ENCODE measurements at regions not wholly inside any gene's neighbourhood (a gene's known extent, or its start where the extent isn't known, plus 50 kb on each side); places are given as distances from the start of the nearest gene placed in this dataset.

DNA sequence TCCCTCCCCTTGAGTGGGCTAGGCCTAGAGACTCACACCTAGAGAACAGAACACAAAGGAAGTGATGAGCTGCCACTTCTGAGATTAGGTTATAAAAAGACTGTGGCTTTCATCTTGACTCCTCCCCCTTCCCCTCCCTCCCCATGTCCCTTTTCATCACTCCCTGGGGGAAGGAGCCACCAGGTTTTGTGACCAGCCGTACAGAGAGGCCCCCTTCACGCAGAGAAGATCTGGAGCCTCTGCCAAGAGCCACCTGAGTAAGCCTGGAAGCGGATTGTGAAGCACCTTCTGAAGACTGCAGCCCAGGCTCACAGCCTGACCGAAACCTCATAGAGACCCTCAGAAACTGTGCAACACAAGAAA, 118.4 kb upstream of the NXT1 start (continued):
- no peak for TF ChIP-seq ZNF41 (CRISPR knock-in tag; conservative IDR thresholded peaks at IDR 0.05)
- TF ChIP-seq ZNF668 (CRISPR knock-in tag; IDR thresholded peaks at IDR 0.05), result no peak
- TF ChIP-seq ZC3H8 (IDR thresholded peaks at IDR 0.05), result no peak
- TF ChIP-seq, protein P1, sequence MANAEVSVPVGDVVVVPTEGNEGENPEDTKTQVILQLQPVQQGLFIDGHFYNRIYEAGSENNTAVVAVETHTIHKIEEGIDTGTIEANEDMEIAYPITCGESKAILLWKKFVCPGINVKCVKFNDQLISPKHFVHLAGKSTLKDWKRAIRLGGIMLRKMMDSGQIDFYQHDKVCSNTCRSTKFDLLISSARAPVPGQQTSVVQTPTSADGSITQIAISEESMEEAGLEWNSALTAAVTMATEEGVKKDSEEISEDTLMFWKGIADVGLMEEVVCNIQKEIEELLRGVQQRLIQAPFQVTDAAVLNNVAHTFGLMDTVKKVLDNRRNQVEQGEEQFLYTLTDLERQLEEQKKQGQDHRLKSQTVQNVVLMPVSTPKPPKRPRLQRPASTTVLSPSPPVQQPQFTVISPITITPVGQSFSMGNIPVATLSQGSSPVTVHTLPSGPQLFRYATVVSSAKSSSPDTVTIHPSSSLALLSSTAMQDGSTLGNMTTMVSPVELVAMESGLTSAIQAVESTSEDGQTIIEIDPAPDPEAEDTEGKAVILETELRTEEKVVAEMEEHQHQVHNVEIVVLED (CRISPR knock-in tag; IDR thresholded peaks at IDR 0.05), result no peak

DNA sequence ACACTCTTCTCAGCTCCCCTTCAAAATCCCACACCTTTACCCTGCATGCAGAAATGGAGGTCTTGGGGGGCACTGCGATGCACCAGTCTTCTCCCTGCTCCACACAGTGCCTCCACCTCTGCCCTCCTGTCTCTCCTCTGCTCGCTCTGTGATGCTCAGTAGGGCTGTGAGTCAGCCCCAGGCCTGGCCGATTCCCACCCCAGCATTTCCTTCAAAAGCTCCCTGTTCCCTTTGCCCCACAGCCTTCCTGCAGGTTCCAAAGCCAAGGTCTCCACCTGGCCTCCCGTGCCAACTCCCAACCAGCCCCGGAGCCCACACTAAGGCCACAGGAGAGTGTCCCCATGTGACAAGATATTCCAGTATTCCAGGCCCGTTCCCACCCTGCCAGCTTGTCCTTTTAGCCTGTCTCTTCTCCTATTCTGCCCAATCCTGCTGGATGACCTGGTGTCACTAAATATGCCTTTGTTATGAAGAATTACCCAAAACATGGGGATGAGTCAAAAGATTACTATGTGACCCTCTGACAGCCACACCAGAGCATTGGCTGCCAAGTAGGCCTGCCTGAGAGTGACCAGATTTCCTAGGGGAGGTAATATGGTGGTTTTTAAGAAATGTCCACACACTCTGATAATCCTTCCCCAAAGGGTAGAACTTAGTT, 118.9 kb upstream of the NXT1 start:
- no TSS peak for BruUV-seq (replicated peaks)
- no peak for FAIRE-seq
- DNase-seq (ENCODE audit: extremely low read depth in 1 of 4, low spot score in 3 of 4), result no peak
- no peaks in the 10 kb centered on the region for H4K20me1 ChIP-seq (replicated peaks; ENCODE audit: control insufficient read depth, insufficient read depth, low read length)
- ATAC-seq, result no peak
- in situ Hi-C loops (cut with MboI), result no loop called here
- WGBS (ENCODE audit: insufficient coverage, low coverage, missing lambda C conversion rate), result 7% methylated on average over 5 of the region's 6 CpGs
- H3K27me3 ChIP-seq (ENCODE audit: control insufficient read depth in 2 of 2, insufficient read depth in 2 of 2, low read length in 2 of 2), result no peaks in the 10 kb centered on the region; a peak in 1 of 5 replicates
- no peaks in the 10 kb centered on the region for H3K9me3 ChIP-seq (replicated peaks; ENCODE audit: control insufficient read depth, insufficient read depth, low read depth, low read length)
- H3K79me2 ChIP-seq (ENCODE audit: control insufficient read depth, insufficient read depth, low read length), result no peaks in the 10 kb centered on the region
- intact Hi-C loops (cut with micrococcal nuclease), result loop anchor here (10.0 kb wide), 1 partner anchor 537 kb away; no protein-coding TSS in a partner anchor
- H3K27ac ChIP-seq (ENCODE audit: extremely low read depth, low read depth, low read length), result no peak overlapping the region
- H2AFZ ChIP-seq (ENCODE audit: low read depth, low read length), result no peak overlapping the region
- CTCF ChIA-PET (ENCODE audit: low intra/inter-chr PET ratio), result no interaction called here
- H3K36me3 ChIP-seq (ENCODE audit: control insufficient read depth, insufficient read depth, low read length), result no peaks in the 10 kb centered on the region
- H3K9me1 ChIP-seq (ENCODE audit: control insufficient read depth, insufficient read depth, low read length), result no peaks in the 10 kb centered on the region
- no peak overlapping the region for H3K4me2 ChIP-seq (ENCODE audit: insufficient read depth, low read length)
- H3K4me3 ChIP-seq, result no peak overlapping the region
- H3K4me1 ChIP-seq (replicated peaks in 1 of 2; ENCODE audit: control insufficient read depth in 2 of 2, insufficient read depth in 2 of 2, low read length in 2 of 2), result peaks cover 0 to 3% of the 10 kb centered on the region in 2 experiments; a peak in 1 of 5 replicates
- H3K9ac ChIP-seq (ENCODE audit: insufficient read depth in 1 of 2, low read depth in 2 of 2, low read length in 2 of 2), result no peak overlapping the region
- POLR2A ChIA-PET, result interaction anchor here (0.7 kb wide), 1 partner anchor 39 kb away, joined by 3 read pairs; no protein-coding TSS in a partner anchor
- TF ChIP-seq ID3 (CRISPR knock-in tag; IDR thresholded peaks at IDR 0.05), result no peak
- no peak for TF ChIP-seq ID3 (tag; IDR thresholded peaks at IDR 0.05)
- no peak for TF ChIP-seq HSF4 (CRISPR knock-in tag; IDR thresholded peaks at IDR 0.05; ENCODE audit: borderline replicate concordance)
- TF ChIP-seq USF1 (CRISPR knock-in tag; IDR thresholded peaks at IDR 0.05), result no peak
- TF ChIP-seq MLLT1 (IDR thresholded peaks at IDR 0.05), result no peak
- TF ChIP-seq PTRF (tag; IDR thresholded peaks at IDR 0.05), result no peak
- TF ChIP-seq HDAC3 (IDR thresholded peaks at IDR 0.05; ENCODE audit: borderline replicate concordance, partially characterized antibody), result no peak
- TF ChIP-seq, protein P2, sequence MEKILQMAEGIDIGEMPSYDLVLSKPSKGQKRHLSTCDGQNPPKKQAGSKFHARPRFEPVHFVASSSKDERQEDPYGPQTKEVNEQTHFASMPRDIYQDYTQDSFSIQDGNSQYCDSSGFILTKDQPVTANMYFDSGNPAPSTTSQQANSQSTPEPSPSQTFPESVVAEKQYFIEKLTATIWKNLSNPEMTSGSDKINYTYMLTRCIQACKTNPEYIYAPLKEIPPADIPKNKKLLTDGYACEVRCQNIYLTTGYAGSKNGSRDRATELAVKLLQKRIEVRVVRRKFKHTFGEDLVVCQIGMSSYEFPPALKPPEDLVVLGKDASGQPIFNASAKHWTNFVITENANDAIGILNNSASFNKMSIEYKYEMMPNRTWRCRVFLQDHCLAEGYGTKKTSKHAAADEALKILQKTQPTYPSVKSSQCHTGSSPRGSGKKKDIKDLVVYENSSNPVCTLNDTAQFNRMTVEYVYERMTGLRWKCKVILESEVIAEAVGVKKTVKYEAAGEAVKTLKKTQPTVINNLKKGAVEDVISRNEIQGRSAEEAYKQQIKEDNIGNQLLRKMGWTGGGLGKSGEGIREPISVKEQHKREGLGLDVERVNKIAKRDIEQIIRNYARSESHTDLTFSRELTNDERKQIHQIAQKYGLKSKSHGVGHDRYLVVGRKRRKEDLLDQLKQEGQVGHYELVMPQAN (IDR thresholded peaks at IDR 0.05; ENCODE audit: borderline replicate concordance), result no peak
- TF ChIP-seq CHD4 (IDR thresholded peaks at IDR 0.05; ENCODE audit: insufficient read depth, insufficient replicate concordance, low read depth, low read length, poor library complexity, severe bottlenecking), result no peak
- no peak for TF ChIP-seq ZNF644 (tag; IDR thresholded peaks at IDR 0.05; ENCODE audit: low read depth)
